Activated CD4-positive, alpha-beta T cell treated with anti-CD3 and anti-CD28 coated beads, Interleukin-2, Interleukin-6, amounts not matched to agents 100 ng/mL and 50 ng/mL, durations not matched to agents 16 hours and 8 hours (primary cell): ENCODE measurements at regions not wholly inside any gene's neighbourhood (a gene's known extent, or its start where the extent isn't known, plus 50 kb on each side); places are given as distances from the start of the nearest gene placed in this dataset.

Experiments
- DNase-seq: peaks from one replicate; pipeline ENCODE4 v3.0.0-alpha.2; 2020

- no peak for DNase-seq
These were observed 54.9 kb downstream of the KLHDC7A start for GRCh38 chr1:18535391-18536210.

GRCh38 chr1:18536356-18536755 is 55.6 kb downstream of the KLHDC7A start:
- DNase-seq: no peak

GRCh38 chr1:18536915-18537314 is 56.2 kb downstream of the KLHDC7A start:
- DNase-seq: no peak

GRCh38 chr1:18537386-18538306 is 56.9 kb downstream of the KLHDC7A start:
- no peak for DNase-seq

- no peak for DNase-seq
These were observed 58.4 kb downstream of the KLHDC7A start for GRCh38 chr1:18539171-18539570.

- DNase-seq: no peak
These were observed 59.5 kb downstream of the KLHDC7A start for GRCh38 chr1:18540136-18540765.

GRCh38 chr1:18541046-18541795 is 60.5 kb downstream of the KLHDC7A start:
- DNase-seq: no peak

GRCh38 chr1:18542351-18542750 is 61.6 kb downstream of the KLHDC7A start:
- no peak for DNase-seq

- DNase-seq: no peak
These were observed 65.3 kb downstream of the KLHDC7A start for GRCh38 chr1:18546026-18546425.

GRCh38 chr1:18547460-18547859 is 66.7 kb downstream of the KLHDC7A start:
- DNase-seq: no peak

- DNase-seq: no peak
These were observed 67.9 kb downstream of the KLHDC7A start for GRCh38 chr1:18548643-18549042.

GRCh38 chr1:18549106-18549505 is 68.4 kb downstream of the KLHDC7A start:
- no peak for DNase-seq

- no peak for DNase-seq
These were observed 69.2 kb downstream of the KLHDC7A start for GRCh38 chr1:18549906-18550305.

- DNase-seq: no peak
These were observed 71.9 kb downstream of the KLHDC7A start for GRCh38 chr1:18552631-18553030.

- no peak for DNase-seq
These were observed 72.7 kb downstream of the KLHDC7A start for GRCh38 chr1:18553388-18553787.

GRCh38 chr1:18554099-18554498 is 73.4 kb downstream of the KLHDC7A start:
- no peak for DNase-seq

- DNase-seq: no peak
These were observed 73.9 kb downstream of the KLHDC7A start for GRCh38 chr1:18554597-18554996.

GRCh38 chr1:18555036-18555435 is 74.3 kb downstream of the KLHDC7A start:
- DNase-seq: no peak

- peak; percentile 11 for DNase-seq
These were observed 74.3 kb upstream of the PAX7 start for GRCh38 chr1:18556364-18556763.

GRCh38 chr1:18557621-18558465 is 72.8 kb upstream of the PAX7 start:
- peak; percentile 10 for DNase-seq

- no peak for DNase-seq
These were observed 70.0 kb upstream of the PAX7 start for GRCh38 chr1:18560692-18561091.

GRCh38 chr1:18561967-18562366 is 68.7 kb upstream of the PAX7 start:
- DNase-seq: no peak
